IMR-90 (cell line): ENCODE measurements at regions not wholly inside any gene's neighbourhood (a gene's known extent, or its start where the extent isn't known, plus 50 kb on each side); places are given as distances from the start of the nearest gene placed in this dataset.

Experiments used
- ATAC-seq: fragments of 200-7000 bp; cut with Tn5 transposase; 2 replicates; pipeline ENCODE4 v1.9.1; 2020; ENCODE audit warnings: low read depth, mild to moderate bottlenecking, moderate library complexity
- BruUV-seq: library from RNA; stranded (reverse); fragments of 400-500 nt; replicated peaks from 2 replicates; lab custom pipeline; 2021; lab: Mats Ljungman, UMichigan
- CTCF ChIA-PET: fragments of 300-600 bp; formaldehyde crosslinking; extraction: SDS; loops from one replicate; lab custom pipeline; 2021; ENCODE audit warnings: antibody characterized with exemption; lab: Yijun Ruan, JAX
- POLR2A ChIA-PET: fragments of 300-600 bp; sonication (Branson Sonifier 250); formaldehyde crosslinking; loops from one replicate; lab custom pipeline; 2022; ENCODE audit warnings: antibody characterized with exemption; ENCODE audit not compliant: unreplicated experiment; lab: Charles Lee
- DNase-seq: peaks from one replicate; pipeline ENCODE4 v3.0.0; 2013
- H2AFZ ChIP-seq: replicated peaks from 2 replicates; pipeline ENCODE3; 2013; ENCODE audit warnings: low read length, mild to moderate bottlenecking; ENCODE audit not compliant: poor library complexity
- H2AK5ac ChIP-seq: 2 replicates; pipeline ENCODE4 v1.6.1; 2013; ENCODE audit warnings: low read depth, low read length, inconsistent platforms
- H2AK9ac ChIP-seq: replicated peaks from 2 replicates; pipeline ENCODE3; 2013; ENCODE audit warnings: mild to moderate bottlenecking, low read depth, low read length, moderate library complexity; ENCODE audit not compliant: poor library complexity
- H2BK120ac ChIP-seq: 2 replicates; pipeline ENCODE4 v1.6.1; 2013; ENCODE audit warnings: low read depth, low read length, inconsistent platforms
- H2BK15ac ChIP-seq: 3 replicates; pipeline ENCODE4 v1.6.1; 2013; ENCODE audit warnings: low read depth, low read length, inconsistent platforms
- H2BK20ac ChIP-seq: 2 replicates; pipeline ENCODE4 v1.6.1; 2013; ENCODE audit warnings: low read depth, mild to moderate bottlenecking, inconsistent platforms, low read length, moderate library complexity
- H2BK5ac ChIP-seq: 2 replicates; pipeline ENCODE4 v1.6.1; 2013; ENCODE audit warnings: mild to moderate bottlenecking, low read depth, low read length, inconsistent platforms; ENCODE audit not compliant: poor library complexity, severe bottlenecking
- H3K14ac ChIP-seq: replicated peaks from 2 replicates; pipeline ENCODE4 v1.6.1; 2013; ENCODE audit warnings: low read depth, low read length, inconsistent platforms
- H3K18ac ChIP-seq: 2 replicates; pipeline ENCODE4 v1.6.1; 2013; ENCODE audit warnings: low read depth, low read length, control low read depth
- H3K23ac ChIP-seq: 2 replicates; pipeline ENCODE4 v1.6.1; 2013; ENCODE audit warnings: low read depth, low read length, inconsistent platforms
- H3K27ac ChIP-seq: 2 replicates; pipeline ENCODE4 v1.5.1; 2013; ENCODE audit warnings: mild to moderate bottlenecking, control low read depth, low read length; ENCODE audit not compliant: insufficient read depth
- H3K27me3 ChIP-seq: 2 replicates; pipeline ENCODE4 v1.6.1; 2013; ENCODE audit warnings: low read length; ENCODE audit not compliant: control insufficient read depth, insufficient read depth
- H3K36me3 ChIP-seq: 2 replicates; pipeline ENCODE4 v1.6.1; 2013; ENCODE audit warnings: low read length, mixed read lengths; ENCODE audit not compliant: control insufficient read depth, insufficient read depth
- H3K4ac ChIP-seq: 2 replicates; pipeline ENCODE4 v1.6.1; 2013; ENCODE audit warnings: low read depth, low read length, inconsistent platforms
- H3K4me1 ChIP-seq: 2 replicates; pipeline ENCODE4 v1.6.1; 2013; ENCODE audit warnings: low read length, mixed read lengths; ENCODE audit not compliant: control insufficient read depth, insufficient read depth
- H3K4me2 ChIP-seq: 2 replicates; pipeline ENCODE4 v1.6.1; 2013; ENCODE audit warnings: low read depth, mild to moderate bottlenecking, control low read depth, low read length, moderate library complexity
- H3K4me3 ChIP-seq: 2 replicates; pipeline ENCODE4 v1.5.1; 2013; ENCODE audit warnings: low read depth, mild to moderate bottlenecking, control low read depth, low read length, moderate library complexity; ENCODE audit not compliant: insufficient read depth
- H3K56ac ChIP-seq: 2 replicates; pipeline ENCODE4 v1.6.1; 2013; ENCODE audit warnings: low read length, inconsistent platforms; ENCODE audit not compliant: insufficient read depth; ENCODE audit errors: extremely low read depth
- H3K79me1 ChIP-seq, 2 experiments: 2 replicates each; pipeline ENCODE4 v1.6.1; 2013; ENCODE audit warnings: low read length in 2 of 2, inconsistent platforms in 1 of 2, low read depth in 1 of 2
- H3K9ac ChIP-seq: 2 replicates; pipeline ENCODE4 v1.6.1; 2013; ENCODE audit warnings: low read depth, low read length, control low read depth
- H3K9me1 ChIP-seq: 2 replicates; pipeline ENCODE4 v1.6.1; 2013; ENCODE audit warnings: low read length, inconsistent platforms; ENCODE audit not compliant: insufficient read depth
- H3K9me3 ChIP-seq: 2 replicates; pipeline ENCODE4 v1.6.1; 2013; ENCODE audit warnings: low read length; ENCODE audit not compliant: control insufficient read depth, insufficient read depth
- H4K20me1 ChIP-seq: 2 replicates; pipeline ENCODE4 v1.6.1; 2013; ENCODE audit warnings: low read length, inconsistent platforms; ENCODE audit not compliant: insufficient read depth
- H4K5ac ChIP-seq: 2 replicates; pipeline ENCODE4 v1.6.1; 2013; ENCODE audit warnings: mild to moderate bottlenecking, low read depth, low read length, control low read depth
- H4K8ac ChIP-seq, 2 experiments: 2 replicates each; pipeline ENCODE4 v1.6.1; 2013; ENCODE audit warnings: low read depth in 2 of 2, low read length in 2 of 2, control low read depth in 1 of 2, inconsistent platforms in 1 of 2
- H4K91ac ChIP-seq: 2 replicates; pipeline ENCODE4 v1.6.1; 2013; ENCODE audit warnings: low read depth, low read length, inconsistent platforms; ENCODE audit not compliant: insufficient read depth
- BHLHE40 ChIP-seq: fragments of 150-350 bp; IDR thresholded peaks from 2 replicates; pipeline ENCODE4 v1.6.1; 2016; ENCODE audit warnings: mild to moderate bottlenecking, low read depth, low read length
- FOS ChIP-seq: fragments of 150-350 bp; IDR thresholded peaks from 2 replicates; pipeline ENCODE4 v1.6.1; 2016; ENCODE audit warnings: low read depth, low read length
- MAFK ChIP-seq: IDR thresholded peaks from 2 replicates; pipeline ENCODE4 v1.6.1; 2012; ENCODE audit warnings: low read depth, low read length, improper control_type of control experiment
- POLR2A ChIP-seq: IDR thresholded peaks from 2 replicates; pipeline ENCODE4 v1.6.1; 2012; ENCODE audit warnings: mild to moderate bottlenecking, low read depth, low read length
- RAD21 ChIP-seq: IDR thresholded peaks from 2 replicates; pipeline ENCODE4 v1.6.1; 2012; ENCODE audit warnings: low read length, improper control_type of control experiment
- RFX5 ChIP-seq: IDR thresholded peaks from 2 replicates; pipeline ENCODE4 v1.8.0; 2012; ENCODE audit warnings: low read depth, mild to moderate bottlenecking, low read length, moderate library complexity
- dilution Hi-C: fragments of 300-500 bp; cut with HindIII; formaldehyde crosslinking; loops from one replicate; pipeline ENCODE4 v1.14.3; 2018; ENCODE audit warnings: low sequenced_read_pairs; ENCODE audit not compliant: unreplicated experiment
- in situ Hi-C: fragments of 300-500 bp; cut with MboI; formaldehyde crosslinking; loops from 3 replicates; pipeline ENCODE4 v1.14.3; 2019; ENCODE audit warnings: low sequenced_read_pairs, inconsistent platforms, mixed read lengths
- intact Hi-C: fragments of 100-400 bp; cut with micrococcal nuclease; formaldehyde crosslinking; loops from 2 replicates; pipeline ENCODE4 v1.10.0; 2022
- TF ChIP-seq, protein P1 (sequence below): conservative IDR thresholded peaks from 2 replicates; pipeline ENCODE4 v1.5.1; 2012; ENCODE audit warnings: mild to moderate bottlenecking, low read depth, low read length, improper control_type of control experiment

GRCh38 chr17:79661292-79662041 is 50.6 kb upstream of the RBFOX3 start:
- no peak overlapping the region for H3K4ac ChIP-seq
- no peaks in the 10 kb centered on the region for H3K9me3 ChIP-seq
- intact Hi-C loops, result no loop called here
- in situ Hi-C loops, result no loop called here
- H3K27ac ChIP-seq, result no peak overlapping the region
- H3K9ac ChIP-seq, result no peak overlapping the region
- H4K8ac ChIP-seq, result no peak overlapping the region
- H2BK20ac ChIP-seq, result no peak overlapping the region
- H3K56ac ChIP-seq, result no peak overlapping the region
- no peak overlapping the region for H2AFZ ChIP-seq
- no peak overlapping the region for H2BK120ac ChIP-seq
- no peak overlapping the region for H2AK5ac ChIP-seq
- H2AK9ac ChIP-seq, result no peak overlapping the region
- H3K18ac ChIP-seq, result no peak overlapping the region
- H3K27me3 ChIP-seq, result peaks cover 14% of the 10 kb centered on the region
- no peak overlapping the region for H3K23ac ChIP-seq
- no TSS peak for BruUV-seq
- no peaks in the 10 kb centered on the region for H3K4me1 ChIP-seq
- no peak for ATAC-seq
- CTCF ChIA-PET, result no interaction called here
- POLR2A ChIA-PET, result no interaction called here
- no peaks in the 10 kb centered on the region for H3K9me1 ChIP-seq
- DNase-seq, result no peak
- TF ChIP-seq RFX5 (no peak), POLR2A (no peak), FOS (no peak), MAFK (no peak), BHLHE40 (no peak), RAD21 (no peak)
- TF ChIP-seq, protein P1, sequence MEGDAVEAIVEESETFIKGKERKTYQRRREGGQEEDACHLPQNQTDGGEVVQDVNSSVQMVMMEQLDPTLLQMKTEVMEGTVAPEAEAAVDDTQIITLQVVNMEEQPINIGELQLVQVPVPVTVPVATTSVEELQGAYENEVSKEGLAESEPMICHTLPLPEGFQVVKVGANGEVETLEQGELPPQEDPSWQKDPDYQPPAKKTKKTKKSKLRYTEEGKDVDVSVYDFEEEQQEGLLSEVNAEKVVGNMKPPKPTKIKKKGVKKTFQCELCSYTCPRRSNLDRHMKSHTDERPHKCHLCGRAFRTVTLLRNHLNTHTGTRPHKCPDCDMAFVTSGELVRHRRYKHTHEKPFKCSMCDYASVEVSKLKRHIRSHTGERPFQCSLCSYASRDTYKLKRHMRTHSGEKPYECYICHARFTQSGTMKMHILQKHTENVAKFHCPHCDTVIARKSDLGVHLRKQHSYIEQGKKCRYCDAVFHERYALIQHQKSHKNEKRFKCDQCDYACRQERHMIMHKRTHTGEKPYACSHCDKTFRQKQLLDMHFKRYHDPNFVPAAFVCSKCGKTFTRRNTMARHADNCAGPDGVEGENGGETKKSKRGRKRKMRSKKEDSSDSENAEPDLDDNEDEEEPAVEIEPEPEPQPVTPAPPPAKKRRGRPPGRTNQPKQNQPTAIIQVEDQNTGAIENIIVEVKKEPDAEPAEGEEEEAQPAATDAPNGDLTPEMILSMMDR, result no peak
- no peak overlapping the region for H2BK5ac ChIP-seq
- H3K14ac ChIP-seq, result no peak overlapping the region
- H3K4me2 ChIP-seq, result no peak overlapping the region
- no peaks in the 10 kb centered on the region for H3K36me3 ChIP-seq
- no peak overlapping the region for H2BK15ac ChIP-seq
- no peaks in the 10 kb centered on the region for H3K79me1 ChIP-seq
- H4K5ac ChIP-seq, result no peak overlapping the region
- H4K20me1 ChIP-seq, result no peaks in the 10 kb centered on the region
- dilution Hi-C loops, result no loop called here
- H4K91ac ChIP-seq, result no peak overlapping the region
- no peak overlapping the region for H3K4me3 ChIP-seq
